SKM-1 (cell line): ENCODE measurements at regions not wholly inside any gene's neighbourhood (a gene's known extent, or its start where the extent isn't known, plus 50 kb on each side); places are given as distances from the start of the nearest gene placed in this dataset.
"Not testable (repeated sequence)": the region's sequence is repeated elsewhere in the genome, so short reads cannot be mapped to it uniquely, and the experiment has no call there.

Experiments used
- DNase-seq: peaks from one replicate; lab custom pipeline; 2025; ENCODE audit not compliant: unreplicated experiment; lab: John Stamatoyannopoulos, UW

- DNase-seq: not testable (repeated sequence)
Observed at GRCh38 chr5:67889870-67890269, 325.7 kb upstream of the PIK3R1 start.

- DNase-seq: peak; percentile 60
Observed at GRCh38 chr5:67887748-67888161, 327.8 kb upstream of the PIK3R1 start.

DNA sequence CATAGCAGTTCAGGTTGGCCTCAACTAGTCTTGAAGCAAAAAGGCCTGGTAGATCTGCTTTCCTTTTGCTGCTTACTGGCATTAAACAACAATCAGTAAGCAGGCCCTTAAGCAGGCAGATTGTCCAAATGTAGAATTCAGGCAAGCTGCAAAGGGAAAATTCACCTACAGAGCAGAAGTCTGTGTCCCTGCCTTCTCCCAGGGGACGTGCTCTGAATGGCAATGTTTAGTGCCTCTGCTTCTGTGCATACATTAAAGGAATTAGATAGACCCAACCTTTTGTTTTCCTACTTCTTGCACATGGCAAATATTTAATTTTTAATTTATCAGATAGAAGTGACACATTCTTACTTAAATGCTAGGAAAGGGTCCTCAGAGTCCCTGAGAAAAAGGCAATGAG lies 328.8 kb upstream of the PIK3R1 start:
- DNase-seq: no peak

GRCh38 chr5:67880876-67881275 lies 334.7 kb upstream of the PIK3R1 start:
- DNase-seq: no peak

GRCh38 chr5:67880511-67880805 lies 335.1 kb upstream of the PIK3R1 start:
- DNase-seq: no peak

GRCh38 chr5:67879620-67880510 lies 335.7 kb upstream of the PIK3R1 start:
- no peak for DNase-seq

- no peak for DNase-seq
Observed at GRCh38 chr5:67878933-67879332, 336.6 kb upstream of the PIK3R1 start.

- no peak for DNase-seq
Observed at GRCh38 chr5:67876371-67876770, 339.2 kb upstream of the PIK3R1 start.

DNA sequence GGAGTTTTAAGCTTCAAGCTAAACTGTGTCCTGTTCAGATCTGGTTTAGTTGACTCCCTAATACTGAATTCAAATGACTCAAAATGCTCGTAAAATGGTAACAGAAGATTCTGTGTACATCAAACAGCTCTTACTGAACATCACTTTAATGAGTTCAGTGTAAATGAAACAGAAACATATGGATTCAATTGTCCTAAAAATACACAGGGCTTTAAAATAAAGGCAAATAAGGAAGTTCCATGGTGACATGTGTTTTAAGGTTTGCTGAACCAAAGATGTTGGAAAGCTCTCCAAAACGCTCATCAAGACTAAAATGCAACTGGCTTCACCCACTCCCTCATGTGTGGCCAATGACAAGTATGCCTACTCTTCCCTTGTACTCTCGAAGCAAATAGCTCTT lies 340.0 kb upstream of the PIK3R1 start:
- no peak for DNase-seq

DNA sequence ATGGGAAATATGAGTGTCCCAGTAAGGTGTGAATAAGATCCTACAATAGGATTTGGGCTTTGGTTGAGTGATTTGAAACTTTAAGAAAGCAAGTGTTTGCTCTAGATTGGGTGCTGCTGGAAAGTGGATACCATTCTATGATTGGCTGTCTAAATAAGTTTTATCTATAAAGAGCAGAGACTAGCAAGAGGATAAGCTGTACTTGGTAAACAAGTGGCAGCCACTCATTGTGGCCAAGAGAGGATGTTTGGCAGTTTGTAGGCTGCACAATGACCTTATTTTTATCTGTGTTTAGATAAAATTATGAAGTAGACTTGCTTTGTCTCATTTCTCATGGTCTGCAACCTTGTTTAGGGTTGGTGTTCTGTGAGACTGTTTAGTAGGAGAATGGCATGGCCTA lies 341.6 kb upstream of the PIK3R1 start:
- no peak for DNase-seq

- no peak for DNase-seq
Observed at GRCh38 chr5:67870662-67871061, 344.9 kb upstream of the PIK3R1 start.

GRCh38 chr5:67864335-67864734 lies 351.2 kb upstream of the PIK3R1 start:
- DNase-seq: not testable (repeated sequence)

GRCh38 chr5:67858471-67859031 lies 357.0 kb upstream of the PIK3R1 start:
- no peak for DNase-seq

GRCh38 chr5:67857502-67857901 lies 358.1 kb upstream of the PIK3R1 start:
- DNase-seq: no peak

- no peak for DNase-seq
Observed at GRCh38 chr5:67855523-67855922, 360.0 kb upstream of the PIK3R1 start.

DNA sequence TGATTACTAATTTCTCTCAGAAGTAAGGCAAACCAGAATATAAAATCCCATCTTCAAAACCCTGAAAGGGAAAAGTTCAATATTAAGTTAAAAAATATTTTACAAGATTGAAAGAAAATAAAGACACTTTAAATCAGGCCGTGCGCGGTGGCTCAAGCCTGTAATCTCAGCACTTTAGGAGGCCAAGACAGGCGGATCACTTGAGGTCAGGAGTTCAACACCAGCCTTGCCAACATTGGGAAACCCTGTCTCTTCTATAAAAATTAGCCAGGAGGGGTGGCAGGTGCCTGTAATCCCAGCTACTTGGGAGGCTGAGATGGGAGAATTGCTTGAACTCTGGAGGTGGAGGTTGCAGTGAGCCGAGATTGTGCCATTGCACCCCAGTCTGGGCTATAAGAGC lies 364.6 kb upstream of the PIK3R1 start:
- not testable (repeated sequence) for DNase-seq

DNA sequence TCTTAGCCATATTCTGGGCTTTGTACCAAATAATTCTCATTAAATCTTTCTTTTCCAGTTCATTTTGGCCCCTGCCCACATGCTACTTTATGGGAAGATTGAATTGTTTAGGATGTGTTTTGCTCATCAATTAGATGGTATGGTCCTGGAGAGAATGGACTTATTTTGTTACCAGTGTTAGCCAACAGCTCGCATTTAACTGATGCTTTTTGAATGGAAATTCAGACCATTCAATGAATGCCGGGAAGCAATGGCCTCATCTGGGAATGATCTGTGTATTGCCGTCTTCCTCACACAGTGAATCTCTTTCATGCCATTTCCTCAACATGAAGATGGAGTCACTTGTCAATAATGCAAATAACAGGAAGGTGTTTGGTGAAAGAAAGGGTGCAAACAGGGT lies 370.6 kb upstream of the PIK3R1 start:
- DNase-seq: no peak

DNA sequence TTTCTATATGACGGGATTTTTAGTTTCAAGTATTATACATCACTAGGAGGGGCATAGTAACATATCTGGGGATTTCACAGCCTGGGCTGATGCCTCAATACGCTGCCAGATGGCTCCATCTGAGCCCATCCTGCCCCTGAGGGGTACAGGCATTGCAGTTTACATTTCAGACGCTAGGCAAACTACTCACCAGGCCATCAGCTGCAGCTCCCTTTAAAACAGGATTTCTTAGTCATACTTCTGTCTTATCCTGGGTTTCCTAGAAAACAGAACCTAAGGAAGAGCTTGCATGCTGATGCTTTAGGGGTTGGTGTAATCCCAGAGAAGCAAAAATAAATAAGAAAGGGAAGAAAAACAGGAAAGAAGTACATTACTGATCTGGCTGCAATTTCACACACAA lies 372.8 kb upstream of the PIK3R1 start:
- no peak for DNase-seq

GRCh38 chr5:67837225-67837624 lies 378.3 kb upstream of the PIK3R1 start:
- DNase-seq: not testable (repeated sequence)

DNA sequence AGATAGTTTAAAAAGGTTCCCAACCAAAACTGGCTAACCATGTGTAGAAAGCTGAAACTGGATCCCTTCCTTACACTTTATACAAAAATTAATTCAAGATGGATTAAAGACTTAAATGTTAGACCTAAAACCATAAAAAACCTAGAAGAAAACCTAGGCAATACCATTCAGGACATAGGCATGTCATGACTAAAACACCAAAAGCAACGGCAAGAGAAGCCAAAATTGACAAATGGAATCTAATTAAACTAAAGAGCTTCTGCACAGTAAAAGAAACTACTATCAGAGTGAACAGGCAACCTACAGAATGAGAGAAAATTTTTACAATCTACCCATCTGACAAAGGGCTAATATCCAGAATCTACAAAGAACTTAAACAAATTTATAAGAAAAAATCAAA lies 379.1 kb upstream of the PIK3R1 start:
- DNase-seq: not testable (repeated sequence)

DNA sequence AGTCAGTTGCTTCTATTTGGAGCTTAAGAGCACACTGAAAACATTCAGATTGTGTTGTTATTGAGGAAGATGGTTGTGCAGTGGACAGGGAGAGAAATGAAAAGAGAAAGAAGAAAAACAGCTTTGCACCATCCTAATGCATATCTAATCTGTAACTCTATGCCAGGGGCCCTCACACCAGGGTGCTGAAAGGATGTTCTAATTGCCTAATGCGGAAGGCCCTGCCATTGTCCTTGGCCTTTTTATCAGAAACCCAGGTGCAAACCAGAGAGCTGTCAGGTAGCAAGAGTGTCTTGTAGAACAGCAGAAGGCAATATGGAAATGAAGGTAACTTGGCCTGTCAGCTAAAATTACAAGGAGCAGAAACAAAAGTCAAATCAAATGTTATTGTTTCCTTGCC lies 384.5 kb upstream of the PIK3R1 start:
- no peak for DNase-seq

- no peak for DNase-seq
Observed at GRCh38 chr5:67827541-67827940, 388.0 kb upstream of the PIK3R1 start.

GRCh38 chr5:67824852-67825251 lies 390.7 kb upstream of the PIK3R1 start:
- DNase-seq: no peak
